Neuronal stem cell (in vitro differentiated cells): ENCODE measurements at regions not wholly inside any gene's neighbourhood (a gene's known extent, or its start where the extent isn't known, plus 50 kb on each side); places are given as distances from the start of the nearest gene placed in this dataset.

Source experiments
- DNase-seq: peaks from one replicate; pipeline ENCODE4 v3.0.0-alpha.2; 2013; ENCODE audit warnings: low spot score
- H2AFZ ChIP-seq: one replicate; pipeline ENCODE4 v1.6.1; 2013; ENCODE audit warnings: mild to moderate bottlenecking, low read length, inconsistent platforms
- H2AK5ac ChIP-seq: 2 replicates; pipeline ENCODE4 v1.6.1; 2013; ENCODE audit warnings: low read depth, mild to moderate bottlenecking, inconsistent platforms, low read length, moderate library complexity, mixed read lengths
- H2BK120ac ChIP-seq: 2 replicates; pipeline ENCODE4 v1.6.1; 2013; ENCODE audit warnings: low read depth, mild to moderate bottlenecking, inconsistent platforms, low read length, moderate library complexity, mixed read lengths
- H2BK12ac ChIP-seq: one replicate; pipeline ENCODE4 v1.6.1; 2013; ENCODE audit warnings: low read length, inconsistent platforms
- H2BK15ac ChIP-seq: 2 replicates; pipeline ENCODE4 v1.6.1; 2013; ENCODE audit warnings: mild to moderate bottlenecking, low read length, inconsistent platforms, mixed read lengths
- H2BK5ac ChIP-seq: one replicate; pipeline ENCODE4 v1.6.1; 2013; ENCODE audit warnings: inconsistent platforms, mild to moderate bottlenecking, low read length, moderate library complexity
- H3K14ac ChIP-seq: one replicate; pipeline ENCODE4 v1.6.1; 2013; ENCODE audit warnings: low read length, inconsistent platforms
- H3K18ac ChIP-seq: 2 replicates; pipeline ENCODE4 v1.6.1; 2013; ENCODE audit warnings: low read length, inconsistent platforms
- H3K23ac ChIP-seq: 2 replicates; pipeline ENCODE4 v1.6.1; 2013; ENCODE audit warnings: low read depth, mild to moderate bottlenecking, mixed read lengths, low read length, inconsistent platforms; ENCODE audit not compliant: poor library complexity
- H3K27ac ChIP-seq: replicated peaks from 3 replicates; pipeline ENCODE4 v1.5.1; 2013; ENCODE audit warnings: low read length, inconsistent platforms
- H3K27me3 ChIP-seq, 3 experiments: 2 replicates each; pipeline ENCODE4 v1.6.1; 2013; ENCODE audit warnings: low read length in 3 of 3, mild to moderate bottlenecking in 2 of 3, inconsistent platforms in 1 of 3, low read depth in 1 of 3, mixed read lengths in 1 of 3, moderate library complexity in 1 of 3; ENCODE audit not compliant: control insufficient read depth in 3 of 3, insufficient read depth in 3 of 3
- H3K36me3 ChIP-seq, 2 donors: replicated peaks in 1 of 2; 2 replicates each; pipeline ENCODE4 v1.6.1; 2013; ENCODE audit warnings: low read length in 2 of 2; ENCODE audit not compliant: control insufficient read depth in 2 of 2, insufficient read depth in 2 of 2
- H3K4ac ChIP-seq: 2 replicates; pipeline ENCODE4 v1.6.1; 2013; ENCODE audit warnings: inconsistent platforms, mild to moderate bottlenecking, low read length, moderate library complexity
- H3K4me1 ChIP-seq, 2 donors: 1 replicate in 1 of 2; 2 replicates in 1 of 2; pipeline ENCODE4 v1.6.1; 2013; ENCODE audit warnings: low read length in 2 of 2, low read depth in 1 of 2; ENCODE audit not compliant: control insufficient read depth in 2 of 2, insufficient read depth in 1 of 2
- H3K4me2 ChIP-seq: one replicate; pipeline ENCODE4 v1.6.1; 2013; ENCODE audit warnings: mild to moderate bottlenecking, low read length, inconsistent platforms; ENCODE audit not compliant: insufficient read depth, poor library complexity, severe bottlenecking
- H3K4me3 ChIP-seq, 2 donors: 2 replicates each; pipeline ENCODE4 v1.5.1; 2013; ENCODE audit warnings: low read length in 2 of 2, mild to moderate bottlenecking in 2 of 2, inconsistent platforms in 1 of 2, moderate library complexity in 1 of 2
- H3K79me1 ChIP-seq: one replicate; pipeline ENCODE4 v1.6.1; 2013; ENCODE audit warnings: low read depth, mild to moderate bottlenecking, inconsistent platforms, low read length, moderate library complexity
- H3K9ac ChIP-seq: one replicate; pipeline ENCODE4 v1.6.1; 2013; ENCODE audit warnings: mild to moderate bottlenecking, low read depth, low read length, inconsistent platforms; ENCODE audit not compliant: poor library complexity
- H3K9me3 ChIP-seq, 2 donors: replicated peaks in 1 of 2; 2 replicates each; pipeline versions ENCODE3 to v1.6.1; 2013; ENCODE audit warnings: low read length in 2 of 2, mild to moderate bottlenecking in 2 of 2, inconsistent platforms in 1 of 2, low read depth in 1 of 2, mixed read lengths in 1 of 2, moderate library complexity in 1 of 2; ENCODE audit not compliant: control insufficient read depth in 2 of 2, insufficient read depth in 1 of 2
- H4K8ac ChIP-seq: one replicate; pipeline ENCODE4 v1.6.1; 2013; ENCODE audit warnings: low read depth, mild to moderate bottlenecking, inconsistent platforms, low read length, moderate library complexity
- H4K91ac ChIP-seq: one replicate; pipeline ENCODE4 v1.6.1; 2013; ENCODE audit warnings: low read length, low read depth, mild to moderate bottlenecking, inconsistent platforms; ENCODE audit not compliant: poor library complexity
- WGBS, 2 donors: extraction: QIAGEN DNeasy Blood & Tissue Kit; methylation state at CpG; one replicate each; pipeline ENCODE4 v1.1.7; 2013; ENCODE audit warnings: missing lambda C conversion rate in 2 of 2, mixed read lengths in 1 of 2; ENCODE audit not compliant: insufficient read length in 2 of 2, insufficient replicate concordance in 1 of 2; ENCODE audit errors: extremely low coverage in 2 of 2; 5-methylcytosine and 5-hydroxymethylcytosine counted together

GRCh38 chr11:109914038-109914437, 179.2 kb upstream of the ZC3H12C start:
- Histone ChIP-seq H3K4me3 (no peak overlapping the region), H3K27me3 (no peaks in the 10 kb centered on the region), H3K27ac (no peak overlapping the region), H2BK120ac (no peak overlapping the region), H2BK12ac (no peak overlapping the region), H3K18ac (no peak overlapping the region), H4K8ac (no peak overlapping the region), H3K4me1 (no peaks in the 10 kb centered on the region), H4K91ac (no peak overlapping the region), H3K36me3 (no peaks in the 10 kb centered on the region), H3K4ac (no peak overlapping the region), H2AK5ac (no peak overlapping the region), H2BK15ac (no peak overlapping the region), H2AFZ (peak overlapping the region; percentile 60), H3K9ac (no peak overlapping the region), H2BK5ac (no peak overlapping the region), H3K4me2 (no peak overlapping the region), H3K23ac (no peak overlapping the region), H3K14ac (no peak overlapping the region), H3K79me1 (no peaks in the 10 kb centered on the region), H3K9me3 (no peaks in the 10 kb centered on the region)
- no peak for DNase-seq
- no CpG with 5 or more reads among the region's 4 CpGs for WGBS, 2 donors

- no peak overlapping the region for H3K9ac ChIP-seq
- no peak overlapping the region for H3K4me2 ChIP-seq
- no CpG with 5 or more reads among the region's 5 CpGs for WGBS, 2 donors
- H2AK5ac ChIP-seq: no peak overlapping the region
- H4K8ac ChIP-seq: no peak overlapping the region
- H3K4me1 ChIP-seq: no peaks in the 10 kb centered on the region
- no peak overlapping the region for H4K91ac ChIP-seq
- no peaks in the 10 kb centered on the region for H3K36me3 ChIP-seq
- H3K9me3 ChIP-seq: peaks cover 2 to 5% of the 10 kb centered on the region in 2 donors
- no peak overlapping the region for H2BK5ac ChIP-seq
- H2AFZ ChIP-seq: peak overlapping the region; percentile 74
- H2BK15ac ChIP-seq: no peak overlapping the region
- H3K23ac ChIP-seq: no peak overlapping the region
- no peaks in the 10 kb centered on the region for H3K79me1 ChIP-seq
- H2BK120ac ChIP-seq: no peak overlapping the region
- no peak overlapping the region for H3K14ac ChIP-seq
- no peak overlapping the region for H2BK12ac ChIP-seq
- H3K4me3 ChIP-seq: no peak overlapping the region
- H3K4ac ChIP-seq: no peak overlapping the region
- H3K27me3 ChIP-seq: no peaks in the 10 kb centered on the region
- no peak overlapping the region for H3K27ac ChIP-seq
- no peak overlapping the region for H3K18ac ChIP-seq
- DNase-seq: no peak
Measured at GRCh38 chr11:109914809-109915653, 178.2 kb upstream of the ZC3H12C start.

GRCh38 chr11:109926941-109927340, 166.3 kb upstream of the ZC3H12C start:
- no CpG with 5 or more reads among the region's 3 CpGs for WGBS, 2 donors
- no peak overlapping the region for H2AK5ac ChIP-seq
- no peaks in the 10 kb centered on the region for H3K9me3 ChIP-seq
- no peak overlapping the region for H3K9ac ChIP-seq
- DNase-seq: no peak
- H2BK12ac ChIP-seq: no peak overlapping the region
- H3K23ac ChIP-seq: no peak overlapping the region
- no peak overlapping the region for H4K91ac ChIP-seq
- no peak overlapping the region for H3K18ac ChIP-seq
- no peaks in the 10 kb centered on the region for H3K79me1 ChIP-seq
- no peak overlapping the region for H2BK15ac ChIP-seq
- no peak overlapping the region for H3K27ac ChIP-seq
- H3K4me2 ChIP-seq: no peak overlapping the region
- no peak overlapping the region for H2BK5ac ChIP-seq
- no peak overlapping the region for H4K8ac ChIP-seq
- no peaks in the 10 kb centered on the region for H3K27me3 ChIP-seq
- no peak overlapping the region for H3K14ac ChIP-seq
- no peak overlapping the region for H3K4me3 ChIP-seq
- no peaks in the 10 kb centered on the region for H3K4me1 ChIP-seq
- no peak overlapping the region for H2BK120ac ChIP-seq
- no peaks in the 10 kb centered on the region for H3K36me3 ChIP-seq
- H3K4ac ChIP-seq: no peak overlapping the region
- no peak overlapping the region for H2AFZ ChIP-seq

- WGBS, 2 donors: no CpG with 5 or more reads among the region's 3 CpGs
- H3K9me3 ChIP-seq: no peaks in the 10 kb centered on the region
- H3K4me1 ChIP-seq: no peaks in the 10 kb centered on the region
- no peak overlapping the region for H3K27ac ChIP-seq
- H3K4me3 ChIP-seq: no peak overlapping the region
- H3K36me3 ChIP-seq: no peaks in the 10 kb centered on the region
- no peak overlapping the region for H2BK15ac ChIP-seq
- no peaks in the 10 kb centered on the region for H3K27me3 ChIP-seq
- H3K9ac ChIP-seq: no peak overlapping the region
- no peak overlapping the region for H3K4me2 ChIP-seq
- no peak overlapping the region for H2BK120ac ChIP-seq
- no peak for DNase-seq
- no peak overlapping the region for H2BK5ac ChIP-seq
- no peak overlapping the region for H2BK12ac ChIP-seq
- no peak overlapping the region for H3K23ac ChIP-seq
- H2AK5ac ChIP-seq: no peak overlapping the region
- H4K8ac ChIP-seq: no peak overlapping the region
- no peak overlapping the region for H3K4ac ChIP-seq
- H3K79me1 ChIP-seq: no peaks in the 10 kb centered on the region
- H3K14ac ChIP-seq: no peak overlapping the region
- H2AFZ ChIP-seq: no peak overlapping the region
- no peak overlapping the region for H3K18ac ChIP-seq
- H4K91ac ChIP-seq: no peak overlapping the region
Measured at GRCh38 chr11:109929308-109929707, 163.9 kb upstream of the ZC3H12C start.
